ENCODE measurements at regions not wholly inside any gene's neighbourhood (a gene's known extent, or its start where the extent isn't known, plus 50 kb on each side); places are given as distances from the start of the nearest gene placed in this dataset.
A peak's percentile ranks its signal among the peaks of the same experiment; 100 is the strongest.

DNA sequence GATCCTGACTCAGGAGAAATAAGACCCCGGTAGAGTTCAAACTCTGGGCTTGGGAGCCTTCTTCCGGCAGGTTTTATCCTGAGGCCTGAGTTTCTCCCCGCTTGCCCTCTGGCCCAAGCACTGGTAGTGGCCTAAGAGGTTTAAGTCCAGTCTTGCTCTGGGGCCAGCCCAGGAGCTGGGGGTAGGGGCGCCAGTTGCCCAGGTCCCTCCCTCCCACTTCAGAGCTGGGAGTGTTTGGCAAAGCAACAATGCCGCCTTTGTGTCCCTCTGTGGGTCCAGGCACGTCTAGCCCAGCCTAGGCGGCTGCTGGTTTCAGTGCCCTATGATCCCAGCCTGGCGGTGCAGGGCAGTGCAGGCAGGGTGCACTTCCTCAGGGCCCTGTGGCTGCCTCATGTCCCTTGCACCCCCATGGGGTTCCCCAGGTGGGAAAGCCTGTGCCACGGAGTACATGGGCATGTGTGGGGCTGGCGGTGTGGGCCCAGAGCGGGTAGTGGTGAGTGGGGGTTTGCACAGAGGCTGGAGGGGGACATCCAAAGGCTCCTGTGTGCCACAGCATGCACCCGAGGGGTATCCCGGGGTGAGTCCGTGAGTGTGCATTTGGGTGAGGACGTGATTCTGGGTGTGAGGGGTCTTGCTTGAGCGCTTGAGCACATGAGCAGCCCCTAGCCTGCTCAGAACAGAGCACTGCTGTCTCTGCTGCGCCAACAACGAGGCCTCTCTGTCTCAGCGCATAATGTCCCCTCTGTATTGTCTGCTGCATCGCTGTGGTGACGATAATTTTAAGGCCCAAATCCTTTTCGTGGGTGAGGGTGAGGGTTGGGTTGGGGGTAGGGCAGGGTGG, 61.7 kb upstream of the PSD2 start:
- no peak for DNase-seq

- DNase-seq, result no peak
These were observed 61.1 kb upstream of the PSD2 start for GRCh38 chr5:139734539-139734916.

DNA sequence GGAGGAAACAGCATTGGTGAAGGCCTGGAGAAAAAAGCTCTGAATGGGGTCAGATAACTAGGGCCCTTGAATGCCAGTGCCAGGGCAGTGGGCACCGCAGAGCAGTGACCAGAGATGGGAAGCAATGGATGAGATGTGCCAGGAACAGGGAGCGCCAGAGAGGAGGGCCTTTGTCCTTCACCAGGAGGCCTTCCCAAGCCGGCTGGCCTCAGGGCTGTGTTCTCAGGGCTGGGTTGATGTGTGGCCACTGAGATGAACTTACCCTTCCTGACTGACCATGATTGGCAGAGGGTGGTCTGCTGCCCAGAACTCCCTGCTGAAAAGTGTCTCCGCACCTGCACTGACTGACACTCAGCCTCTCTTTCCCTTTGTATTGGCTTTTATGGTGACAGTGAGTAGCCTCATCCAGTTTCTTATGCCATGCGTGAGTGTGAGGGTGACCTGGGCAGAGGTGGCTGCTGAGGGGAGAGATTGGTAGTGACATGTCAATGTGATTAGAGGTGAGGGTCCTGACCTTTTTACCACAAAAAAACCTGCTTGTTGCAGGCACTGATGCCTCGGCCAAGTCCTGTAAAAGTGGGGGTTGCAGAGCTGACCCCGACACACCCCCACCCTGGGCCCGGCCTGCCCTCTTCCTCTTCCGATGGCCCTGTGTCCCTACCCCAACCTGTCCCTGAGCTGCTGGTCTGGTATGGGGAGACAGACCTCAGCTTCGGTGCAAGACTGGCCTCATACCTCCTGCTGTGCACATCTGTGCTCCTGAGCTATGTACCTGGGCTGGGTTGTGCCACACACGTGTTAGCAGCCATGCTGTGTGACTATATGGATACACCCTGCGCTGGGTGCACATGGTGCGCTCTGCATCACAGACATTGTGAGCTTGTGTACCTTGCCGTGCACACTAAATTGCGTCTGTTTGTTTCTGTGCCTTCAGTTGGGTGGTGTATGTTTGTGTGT, 57.1 kb upstream of the PSD2 start:
- no peak for DNase-seq

- no peak for DNase-seq
These were observed 56.2 kb upstream of the PSD2 start for GRCh38 chr5:139739150-139739974.

DNA sequence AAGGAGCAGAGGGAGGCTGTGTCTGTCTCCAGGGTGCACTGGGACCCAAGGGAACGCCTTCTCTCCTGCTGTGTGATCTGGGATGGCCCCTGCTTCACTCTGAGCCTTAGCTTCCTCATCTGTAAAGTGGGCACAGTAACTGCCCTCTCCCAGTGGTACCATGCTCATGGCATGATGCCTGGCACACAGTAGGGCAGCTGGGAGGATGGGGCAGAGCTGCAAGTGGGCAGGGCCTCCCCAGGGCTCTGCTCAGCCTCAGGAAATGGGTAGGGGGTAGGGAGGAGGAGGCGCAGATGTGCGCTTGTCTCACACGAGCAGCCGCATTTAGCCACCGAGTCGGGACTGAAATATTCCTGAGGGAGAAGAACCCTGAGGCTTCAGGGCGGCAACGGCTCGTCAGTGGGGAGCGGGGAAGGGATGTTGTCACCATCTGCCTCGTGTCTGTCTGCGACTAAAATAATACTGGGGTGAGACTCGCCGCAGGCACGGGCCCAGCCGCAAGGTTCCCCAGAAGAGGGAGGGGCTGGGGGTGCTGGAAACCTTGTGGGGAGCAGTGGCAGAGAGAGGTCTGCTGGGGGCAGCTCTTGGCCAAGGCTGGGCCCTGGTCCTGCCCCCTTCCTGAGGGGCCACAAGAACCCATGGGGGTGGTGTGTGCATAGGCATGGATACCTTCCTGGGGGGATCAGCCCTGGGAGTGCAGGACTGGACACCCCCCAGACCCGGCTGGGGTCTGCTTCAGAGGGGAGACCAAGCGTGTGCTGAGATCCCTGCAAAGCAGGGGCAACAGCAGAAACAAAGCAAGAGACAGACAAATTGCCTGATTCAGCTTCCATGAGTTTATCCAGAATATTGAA, 55.2 kb upstream of the PSD2 start:
- DNase-seq, result no peak

GRCh38 chr5:139740992-139741672, 54.5 kb upstream of the PSD2 start:
- no peak for DNase-seq

- no peak for DNase-seq
These were observed 53.8 kb upstream of the PSD2 start for GRCh38 chr5:139741823-139742172.

GRCh38 chr5:139742173-139742903, 53.3 kb upstream of the PSD2 start:
- no peak for DNase-seq

GRCh38 chr5:139743001-139743771, 52.4 kb upstream of the PSD2 start:
- DNase-seq, result no peak

DNA sequence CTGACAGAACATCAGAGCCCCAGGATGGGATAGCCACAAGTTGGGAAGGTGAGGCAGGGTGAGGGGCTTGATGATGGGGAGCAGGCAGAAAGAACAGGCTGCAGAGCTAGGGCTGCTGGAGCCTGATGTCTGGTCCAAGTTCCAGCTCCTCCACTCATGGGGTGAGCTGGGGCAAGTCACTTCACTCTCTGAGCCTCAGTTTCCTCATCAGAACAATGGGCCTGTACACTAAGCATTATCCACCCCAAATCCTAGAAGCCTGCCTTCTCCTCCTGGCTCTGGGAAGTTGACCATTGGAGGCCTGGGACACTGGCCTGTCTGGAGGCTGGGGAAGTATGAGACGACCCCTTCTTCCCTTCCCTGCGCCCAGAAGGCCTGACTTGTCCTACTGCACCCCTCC, 51.8 kb upstream of the PSD2 start:
- no peak for DNase-seq

DNA sequence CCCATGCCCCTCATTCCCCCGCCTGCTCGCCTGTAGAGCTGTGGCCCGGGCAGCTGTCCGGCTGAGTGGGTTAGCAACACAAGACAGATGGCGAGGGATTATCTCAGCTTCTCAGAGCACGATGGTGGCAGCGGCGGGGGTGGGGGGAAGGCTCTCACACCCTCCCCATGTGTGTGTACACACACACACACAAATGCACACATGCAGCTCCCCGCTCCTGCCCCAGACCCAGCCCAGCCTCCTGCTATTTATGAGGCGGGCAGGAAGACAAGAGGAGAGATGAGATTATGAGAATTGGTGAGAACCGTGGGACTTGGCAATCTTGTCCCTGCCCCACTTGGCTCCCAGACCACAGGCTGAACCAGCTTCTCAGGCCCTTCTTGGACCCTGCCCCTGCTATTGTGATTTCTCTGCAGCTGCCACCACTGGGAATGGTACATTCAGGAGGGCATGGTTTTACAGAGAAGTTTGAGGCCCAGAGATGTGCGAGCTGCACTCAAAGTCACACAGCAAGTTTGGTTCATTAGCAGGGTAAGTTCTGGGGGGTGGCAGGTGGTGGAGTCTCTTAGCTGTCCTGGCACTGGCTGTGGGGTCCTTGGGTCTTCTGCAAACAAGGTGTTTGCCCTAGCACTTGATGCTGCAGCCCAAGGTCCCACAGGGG, 51.0 kb upstream of the PSD2 start:
- DNase-seq, result peak; percentile 24

DNA sequence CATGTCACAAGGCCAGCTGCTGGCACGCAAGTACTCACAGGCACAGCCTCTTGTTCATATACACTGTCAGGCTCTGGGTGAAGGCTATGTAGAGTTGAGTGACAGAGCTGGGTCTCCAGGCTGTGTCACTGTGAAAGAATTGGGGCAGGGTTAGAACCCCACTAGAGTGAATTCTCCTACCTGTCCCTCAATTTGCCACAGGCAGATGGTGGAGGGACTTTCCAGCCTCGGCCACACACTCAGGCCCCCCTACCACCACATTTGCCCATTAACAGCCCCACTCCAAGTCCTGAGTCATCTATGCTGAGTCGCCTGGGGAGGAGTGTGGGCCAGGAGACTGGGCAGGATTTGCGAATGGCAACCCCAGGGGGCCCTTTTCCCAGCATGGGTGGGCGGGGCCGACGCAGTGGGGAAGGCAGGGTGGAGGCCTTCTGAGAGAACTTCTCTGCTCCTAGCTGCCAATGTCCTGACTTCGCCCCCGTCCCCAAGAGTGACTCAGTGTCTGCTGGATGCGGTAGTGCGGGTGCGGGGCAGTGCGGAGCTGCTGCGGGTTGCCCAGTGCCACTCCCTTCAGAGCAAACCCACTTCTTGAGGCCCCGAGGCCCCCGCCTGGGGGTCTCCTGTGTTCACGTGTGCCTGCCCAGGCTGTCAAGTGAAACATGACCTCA, 50.3 kb upstream of the PSD2 start:
- DNase-seq, result peak; percentile 36

DNA sequence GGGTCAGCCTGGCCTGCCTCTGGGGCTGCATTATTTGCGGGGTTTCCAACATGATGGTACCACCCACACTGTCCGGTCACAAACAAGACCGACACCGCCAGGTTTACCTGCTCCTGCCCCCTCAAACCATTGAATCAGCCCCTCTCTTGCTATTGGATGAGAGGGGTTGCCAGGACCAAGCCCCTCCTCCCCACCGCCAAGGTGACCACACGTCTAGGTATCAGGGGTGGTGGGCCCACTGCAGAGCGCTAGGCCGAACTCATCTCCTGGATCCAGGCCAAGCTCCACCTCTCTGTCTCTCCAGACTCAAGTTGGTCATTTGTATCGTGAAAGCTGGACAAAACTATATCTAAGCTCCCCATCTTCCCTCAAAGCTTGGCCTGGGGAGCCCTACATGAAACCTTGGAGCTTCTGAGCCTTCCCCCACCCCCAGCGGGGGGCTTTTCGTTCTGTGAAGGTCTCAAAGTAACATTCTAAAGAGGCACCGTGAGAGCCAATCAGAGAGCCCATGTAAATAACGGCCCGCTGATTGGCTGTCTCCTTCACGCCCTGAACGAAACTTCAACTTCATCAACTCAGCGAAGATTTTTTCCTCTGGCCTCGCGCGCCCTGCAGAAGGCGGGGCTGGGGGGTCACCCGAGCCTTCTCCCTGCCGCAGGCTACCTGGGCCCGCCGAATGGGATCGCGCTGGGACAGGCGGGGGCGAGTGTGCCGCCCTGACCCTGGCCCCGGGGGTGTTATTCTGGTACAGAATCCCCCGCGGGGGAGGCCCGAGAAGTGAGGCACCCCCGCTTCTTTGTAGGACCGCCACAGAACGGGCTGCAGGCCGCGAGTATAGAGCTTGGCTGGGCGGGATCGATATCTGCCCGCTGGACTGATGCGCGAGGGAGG, 49.6 kb upstream of the PSD2 start:
- DNase-seq, result peak; percentile 51
